H9 (cell line): ENCODE measurements at regions not wholly inside any gene's neighbourhood (a gene's known extent, or its start where the extent isn't known, plus 50 kb on each side); places are given as distances from the start of the nearest gene placed in this dataset.

Source experiments
- DNase-seq: peaks from one replicate; pipeline ENCODE4 v3.0.0-alpha.2; 2017
- H2AFZ ChIP-seq: one replicate; pipeline ENCODE4 v1.6.1; 2013; ENCODE audit warnings: mild to moderate bottlenecking, low read length, control low read depth, moderate library complexity
- H2AK5ac ChIP-seq: 2 replicates; pipeline ENCODE4 v1.6.1; 2013; ENCODE audit warnings: low read length, control low read depth, mixed read lengths; ENCODE audit not compliant: insufficient read length
- H2BK120ac ChIP-seq: one replicate; pipeline ENCODE4 v1.6.1; 2013; ENCODE audit warnings: low read depth, mild to moderate bottlenecking, low read length, control low read depth, inconsistent platforms; ENCODE audit not compliant: poor library complexity, severe bottlenecking
- H2BK12ac ChIP-seq: 2 replicates; pipeline ENCODE4 v1.6.1; 2013; ENCODE audit warnings: low read length, control low read depth, mixed read lengths, low read depth; ENCODE audit not compliant: insufficient read length
- H2BK15ac ChIP-seq: 2 replicates; pipeline ENCODE4 v1.6.1; 2013; ENCODE audit warnings: low read depth, low read length, control low read depth
- H2BK20ac ChIP-seq: one replicate; pipeline ENCODE4 v1.6.1; 2013; ENCODE audit warnings: low read depth, mild to moderate bottlenecking, low read length, control low read depth, inconsistent platforms; ENCODE audit not compliant: poor library complexity, severe bottlenecking
- H2BK5ac ChIP-seq: 2 replicates; pipeline ENCODE4 v1.6.1; 2013; ENCODE audit warnings: low read length, control low read depth, mixed read lengths; ENCODE audit not compliant: insufficient read length
- H3K14ac ChIP-seq: 2 replicates; pipeline ENCODE4 v1.6.1; 2013; ENCODE audit warnings: low read length, control low read depth; ENCODE audit not compliant: insufficient read depth
- H3K18ac ChIP-seq: 2 replicates; pipeline ENCODE4 v1.6.1; 2013; ENCODE audit warnings: low read depth, mild to moderate bottlenecking, mixed read lengths, low read length, control low read depth; ENCODE audit not compliant: insufficient read length
- H3K23ac ChIP-seq: 2 replicates; pipeline ENCODE4 v1.6.1; 2013; ENCODE audit warnings: low read length, control low read depth, mixed read lengths, low read depth; ENCODE audit not compliant: insufficient read length
- H3K23me2 ChIP-seq: 2 replicates; pipeline ENCODE4 v1.6.1; 2013; ENCODE audit warnings: low read depth, mild to moderate bottlenecking, mixed read lengths, low read length, control low read depth; ENCODE audit not compliant: insufficient read length, poor library complexity, severe bottlenecking
- H3K27ac ChIP-seq: 2 replicates; pipeline ENCODE4 v1.5.1; 2013; ENCODE audit warnings: low read length, control low read depth, mixed read lengths, low read depth; ENCODE audit not compliant: insufficient read length
- H3K27me3 ChIP-seq: 2 replicates; pipeline ENCODE4 v1.6.1; 2013; ENCODE audit warnings: low read length, control low read depth, inconsistent platforms; ENCODE audit not compliant: insufficient read depth
- H3K4ac ChIP-seq: 2 replicates; pipeline ENCODE4 v1.6.1; 2013; ENCODE audit warnings: low read depth, mild to moderate bottlenecking, control low read depth, inconsistent platforms, low read length, moderate library complexity
- H3K4me1 ChIP-seq: 2 replicates; pipeline ENCODE4 v1.6.1; 2013; ENCODE audit warnings: low read length, control low read depth, inconsistent platforms; ENCODE audit not compliant: insufficient read depth
- H3K4me2 ChIP-seq: 2 replicates; pipeline ENCODE4 v1.6.1; 2013; ENCODE audit warnings: low read length, control low read depth, mixed read lengths; ENCODE audit not compliant: insufficient read length, insufficient read depth
- H3K56ac ChIP-seq: 2 replicates; pipeline ENCODE4 v1.6.1; 2013; ENCODE audit warnings: low read depth, mild to moderate bottlenecking, mixed read lengths, low read length, control low read depth; ENCODE audit not compliant: insufficient read length
- H3K79me1 ChIP-seq: 2 replicates; pipeline ENCODE4 v1.6.1; 2013; ENCODE audit warnings: low read depth, mild to moderate bottlenecking, moderate library complexity, low read length, control low read depth, inconsistent platforms; ENCODE audit not compliant: insufficient read depth, poor library complexity, severe bottlenecking
- H3K79me2 ChIP-seq: 2 replicates; pipeline ENCODE4 v1.6.1; 2013; ENCODE audit warnings: low read length, control low read depth, inconsistent platforms; ENCODE audit not compliant: insufficient read depth
- H3K9ac ChIP-seq: 2 replicates; pipeline ENCODE4 v1.6.1; 2013; ENCODE audit warnings: low read length, control low read depth, mixed read lengths; ENCODE audit not compliant: insufficient read length; ENCODE audit errors: extremely low read depth
- H3K9me3 ChIP-seq: one replicate; pipeline ENCODE4 v1.6.1; 2013; ENCODE audit warnings: low read depth, low read length, inconsistent platforms; ENCODE audit not compliant: control insufficient read depth
- H3T11ph ChIP-seq: one replicate; pipeline ENCODE4 v1.6.1; 2013; ENCODE audit warnings: mild to moderate bottlenecking, low read length, control low read depth, inconsistent platforms
- H4K20me1 ChIP-seq: one replicate; pipeline ENCODE4 v1.6.1; 2013; ENCODE audit not compliant: control insufficient read depth, insufficient read length, insufficient read depth
- H4K5ac ChIP-seq: 2 replicates; pipeline ENCODE4 v1.6.1; 2013; ENCODE audit warnings: low read depth, mild to moderate bottlenecking, mixed read lengths, low read length, control low read depth; ENCODE audit not compliant: insufficient read length
- H4K8ac ChIP-seq: replicated peaks from 2 replicates; pipeline ENCODE4 v1.6.1; 2013; ENCODE audit warnings: low read length, control low read depth, mixed read lengths, low read depth; ENCODE audit not compliant: insufficient read length
- H4K91ac ChIP-seq: 2 replicates; pipeline ENCODE4 v1.6.1; 2013; ENCODE audit warnings: low read depth, mild to moderate bottlenecking, moderate library complexity, mixed read lengths, low read length, control low read depth; ENCODE audit not compliant: insufficient read length
- H3K27ac Mint-ChIP-seq, 3 experiments: 2 replicates in 2 of 3; 3 replicates in 1 of 3; pipeline ENCODE4 v1.8.0; 2020 to 2021; ENCODE audit warnings: mixed read lengths in 3 of 3, mild to moderate bottlenecking in 1 of 3, moderate library complexity in 1 of 3
- H3K27me3 Mint-ChIP-seq: 2 replicates; pipeline ENCODE4 v1.8.0; 2021; ENCODE audit warnings: low read depth, mild to moderate bottlenecking, moderate library complexity, mixed read lengths
- H3K36me3 Mint-ChIP-seq, 3 experiments: 2 replicates in 2 of 3; 3 replicates in 1 of 3; pipeline ENCODE4 v1.8.0; 2020 to 2021; ENCODE audit warnings: low read depth in 3 of 3, mixed read lengths in 3 of 3; ENCODE audit not compliant: insufficient read depth in 1 of 3
- H3K4me1 Mint-ChIP-seq, 2 experiments: 2 replicates each; pipeline ENCODE4 v1.8.0; 2020; ENCODE audit warnings: mixed read lengths in 2 of 2
- H3K4me3 Mint-ChIP-seq, 2 experiments: 2 replicates in 1 of 2; 3 replicates in 1 of 2; pipeline ENCODE4 v1.8.0; 2020 to 2021; ENCODE audit warnings: mild to moderate bottlenecking in 2 of 2, mixed read lengths in 2 of 2, moderate library complexity in 1 of 2
- H3K9me3 Mint-ChIP-seq, 2 experiments: 2 replicates in 1 of 2; 3 replicates in 1 of 2; pipeline ENCODE4 v1.8.0; 2020; ENCODE audit warnings: mild to moderate bottlenecking in 2 of 2, mixed read lengths in 2 of 2, moderate library complexity in 1 of 2
- WGBS: extraction: QIAGEN DNeasy Blood & Tissue Kit; methylation state at CpG from one replicate; pipeline ENCODE4 v1.1.7; 2013; ENCODE audit warnings: missing lambda C conversion rate, low lambda C conversion rate, mixed read lengths; ENCODE audit not compliant: insufficient read length; ENCODE audit errors: extremely low coverage; 5-methylcytosine and 5-hydroxymethylcytosine counted together
- TF ChIP-seq, protein P1 (sequence below): fragments of 200-600 bp; sonication (generic); conservative IDR thresholded peaks from 3 replicates; pipeline ENCODE4 v1.8.0; 2021; ENCODE audit warnings: antibody characterized with exemption, mild to moderate bottlenecking

DNA sequence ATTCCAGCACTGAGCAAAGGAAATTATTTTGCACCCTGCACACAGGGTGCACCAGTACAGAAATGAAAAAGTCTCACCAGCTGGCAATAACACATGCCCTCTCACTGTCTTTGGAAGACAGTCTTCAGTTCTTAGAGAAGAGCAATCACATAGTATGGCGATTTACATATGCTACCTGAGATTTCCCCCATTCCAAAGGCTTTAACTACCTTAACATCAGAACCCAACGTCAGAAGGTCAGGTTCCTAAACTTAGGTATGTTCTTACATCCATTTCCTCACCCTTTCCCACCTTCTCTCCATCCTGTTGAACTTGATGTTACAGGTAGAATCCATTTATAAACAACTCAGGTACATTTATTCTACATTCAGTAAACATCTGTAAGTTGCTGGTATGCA lies 167.8 kb downstream of the PAWR start:
- Histone ChIP-seq H2BK120ac (no peak overlapping the region), H2BK5ac (no peak overlapping the region), H3K56ac (no peak overlapping the region), H3T11ph (no peak overlapping the region), H3K9ac (no peak overlapping the region), H3K4ac (no peak overlapping the region), H2AK5ac (no peak overlapping the region), H3K23me2 (no peaks in the 10 kb centered on the region), H3K23ac (no peak overlapping the region), H2BK15ac (no peak overlapping the region), H3K79me1 (no peaks in the 10 kb centered on the region), H3K9me3 (no peaks in the 10 kb centered on the region), H3K18ac (no peak overlapping the region), H3K79me2 (no peaks in the 10 kb centered on the region), H2BK20ac (no peak overlapping the region), H4K5ac (no peak overlapping the region), H4K91ac (no peak overlapping the region), H3K14ac (no peak overlapping the region), H2BK12ac (no peak overlapping the region), H3K4me2 (peak overlapping the region; percentile 49), H4K8ac (no peak overlapping the region), H4K20me1 (no peaks in the 10 kb centered on the region), H3K4me1 (peaks cover 14% of the 10 kb centered on the region), H3K27ac (no peak overlapping the region), H2AFZ (no peak overlapping the region), H3K27me3 (no peaks in the 10 kb centered on the region)
- DNase-seq = no peak
- no CpG with 5 or more reads among the region's 2 CpGs for WGBS
- Mint-ChIP-seq H3K9me3 (no peaks in the 10 kb centered on the region), H3K4me3 (no peak overlapping the region), H3K4me1 (peaks cover 26 to 27% of the 10 kb centered on the region in 2 experiments), H3K27me3 (no peaks in the 10 kb centered on the region), H3K36me3 (no peaks in the 10 kb centered on the region; a peak in 1 of 7 replicates), H3K27ac (no peak overlapping the region)
- TF ChIP-seq, protein P1, sequence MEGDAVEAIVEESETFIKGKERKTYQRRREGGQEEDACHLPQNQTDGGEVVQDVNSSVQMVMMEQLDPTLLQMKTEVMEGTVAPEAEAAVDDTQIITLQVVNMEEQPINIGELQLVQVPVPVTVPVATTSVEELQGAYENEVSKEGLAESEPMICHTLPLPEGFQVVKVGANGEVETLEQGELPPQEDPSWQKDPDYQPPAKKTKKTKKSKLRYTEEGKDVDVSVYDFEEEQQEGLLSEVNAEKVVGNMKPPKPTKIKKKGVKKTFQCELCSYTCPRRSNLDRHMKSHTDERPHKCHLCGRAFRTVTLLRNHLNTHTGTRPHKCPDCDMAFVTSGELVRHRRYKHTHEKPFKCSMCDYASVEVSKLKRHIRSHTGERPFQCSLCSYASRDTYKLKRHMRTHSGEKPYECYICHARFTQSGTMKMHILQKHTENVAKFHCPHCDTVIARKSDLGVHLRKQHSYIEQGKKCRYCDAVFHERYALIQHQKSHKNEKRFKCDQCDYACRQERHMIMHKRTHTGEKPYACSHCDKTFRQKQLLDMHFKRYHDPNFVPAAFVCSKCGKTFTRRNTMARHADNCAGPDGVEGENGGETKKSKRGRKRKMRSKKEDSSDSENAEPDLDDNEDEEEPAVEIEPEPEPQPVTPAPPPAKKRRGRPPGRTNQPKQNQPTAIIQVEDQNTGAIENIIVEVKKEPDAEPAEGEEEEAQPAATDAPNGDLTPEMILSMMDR = no peak
